GM12801 (cell line): ENCODE measurements at regions not wholly inside any gene's neighbourhood (a gene's known extent, or its start where the extent isn't known, plus 50 kb on each side); places are given as distances from the start of the nearest gene placed in this dataset.

Experiments used
- TF ChIP-seq, protein P1 (sequence below): IDR thresholded peaks from one replicate; pipeline ENCODE4 v1.5.1; 2011; ENCODE audit warnings: control low read depth; ENCODE audit not compliant: insufficient read length; ENCODE audit errors: extremely low read depth

DNA sequence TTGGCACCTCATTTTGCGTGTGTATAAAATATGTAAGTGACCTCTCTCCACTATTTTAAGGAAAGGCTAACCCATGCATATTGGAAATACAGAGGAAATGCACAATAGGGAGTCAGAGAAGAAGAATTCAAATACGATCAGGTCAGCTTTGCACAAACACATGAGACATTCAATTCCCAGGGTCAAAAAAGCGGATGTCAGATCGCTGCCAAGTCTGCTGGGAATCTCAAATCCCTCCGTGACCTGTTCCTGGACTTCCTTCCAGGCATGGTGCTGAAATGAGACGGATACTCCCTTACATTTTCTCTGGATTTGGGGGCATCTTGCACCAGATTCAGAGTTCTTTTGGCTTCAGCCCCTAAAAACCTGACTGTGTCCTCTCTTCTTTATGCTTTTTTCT is 91.9 kb upstream of the PRKCQ start:
- TF ChIP-seq, protein P1, sequence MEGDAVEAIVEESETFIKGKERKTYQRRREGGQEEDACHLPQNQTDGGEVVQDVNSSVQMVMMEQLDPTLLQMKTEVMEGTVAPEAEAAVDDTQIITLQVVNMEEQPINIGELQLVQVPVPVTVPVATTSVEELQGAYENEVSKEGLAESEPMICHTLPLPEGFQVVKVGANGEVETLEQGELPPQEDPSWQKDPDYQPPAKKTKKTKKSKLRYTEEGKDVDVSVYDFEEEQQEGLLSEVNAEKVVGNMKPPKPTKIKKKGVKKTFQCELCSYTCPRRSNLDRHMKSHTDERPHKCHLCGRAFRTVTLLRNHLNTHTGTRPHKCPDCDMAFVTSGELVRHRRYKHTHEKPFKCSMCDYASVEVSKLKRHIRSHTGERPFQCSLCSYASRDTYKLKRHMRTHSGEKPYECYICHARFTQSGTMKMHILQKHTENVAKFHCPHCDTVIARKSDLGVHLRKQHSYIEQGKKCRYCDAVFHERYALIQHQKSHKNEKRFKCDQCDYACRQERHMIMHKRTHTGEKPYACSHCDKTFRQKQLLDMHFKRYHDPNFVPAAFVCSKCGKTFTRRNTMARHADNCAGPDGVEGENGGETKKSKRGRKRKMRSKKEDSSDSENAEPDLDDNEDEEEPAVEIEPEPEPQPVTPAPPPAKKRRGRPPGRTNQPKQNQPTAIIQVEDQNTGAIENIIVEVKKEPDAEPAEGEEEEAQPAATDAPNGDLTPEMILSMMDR = no peak

DNA sequence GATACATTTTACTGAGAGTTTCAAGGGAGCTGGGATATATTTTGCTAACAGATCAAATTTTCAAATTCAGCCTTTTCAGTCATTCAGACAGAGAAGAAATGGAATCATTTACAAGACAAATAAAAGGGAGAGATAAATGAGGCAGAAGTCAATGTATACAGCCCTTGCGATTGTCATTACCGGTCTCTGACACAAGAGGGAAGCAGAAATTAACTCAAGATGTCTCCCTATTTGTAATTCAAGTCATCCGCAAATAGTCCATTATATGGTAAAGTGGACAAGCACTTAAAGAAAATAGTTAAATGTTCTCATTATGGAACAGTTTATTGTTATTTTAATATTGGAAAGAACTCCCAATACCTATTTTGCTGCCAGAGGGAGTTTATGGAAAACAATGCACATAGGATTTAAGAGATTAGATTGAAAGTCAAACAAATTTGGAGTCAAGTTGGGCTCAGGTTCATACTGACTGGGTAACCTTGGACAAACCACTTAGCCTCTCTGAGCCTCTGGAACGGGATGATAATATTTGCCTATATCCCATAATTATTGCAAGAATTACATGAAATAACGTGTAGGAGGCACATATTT is 89.3 kb upstream of the PRKCQ start:
- TF ChIP-seq, protein P1 = no peak

DNA sequence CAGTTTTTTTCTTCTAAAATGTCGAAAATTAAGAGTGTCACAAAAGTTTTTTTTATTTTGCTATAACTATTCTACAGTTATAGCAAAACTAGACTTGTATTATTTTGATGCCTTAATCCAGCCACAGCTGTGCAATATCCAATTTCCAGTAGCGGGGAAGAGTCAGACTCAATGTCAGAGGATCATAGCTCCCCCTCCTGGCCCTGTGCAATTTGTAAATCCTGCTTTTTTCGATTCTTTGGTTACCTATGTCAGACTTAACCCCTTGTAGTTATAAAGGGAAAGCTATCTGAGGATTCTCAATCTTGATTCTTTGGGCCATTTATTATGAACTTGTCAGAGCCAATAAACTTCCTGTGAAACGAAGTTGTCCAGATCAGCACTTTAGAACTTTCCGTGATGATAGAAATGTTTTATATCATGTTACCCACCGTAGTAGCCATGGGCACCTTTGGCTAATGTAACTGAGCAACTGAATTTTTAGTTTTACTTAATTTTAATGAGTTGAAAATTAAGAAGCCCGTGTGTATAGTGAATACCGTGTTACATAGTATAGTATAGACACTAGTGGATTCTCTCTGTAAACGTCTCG is 87.7 kb upstream of the PRKCQ start:
- TF ChIP-seq, protein P1 = no peak

DNA sequence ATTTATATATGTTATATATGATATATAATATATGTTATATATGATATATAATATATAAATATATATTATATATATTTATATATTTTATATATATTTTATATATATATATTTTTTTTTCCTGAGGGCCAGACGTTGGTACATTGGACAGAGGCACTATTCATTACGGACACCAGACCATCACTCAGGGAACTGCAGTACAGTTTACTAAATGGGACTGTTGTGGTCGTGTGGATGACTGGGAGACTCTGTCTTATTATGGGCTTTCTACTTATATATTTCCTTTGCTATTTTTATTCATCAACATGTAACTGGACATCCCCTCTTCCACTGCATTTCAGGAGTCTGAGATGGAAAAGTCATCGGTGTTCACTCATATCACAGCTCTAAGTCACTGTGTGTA is 87.1 kb upstream of the PRKCQ start:
- TF ChIP-seq, protein P1 = no peak

DNA sequence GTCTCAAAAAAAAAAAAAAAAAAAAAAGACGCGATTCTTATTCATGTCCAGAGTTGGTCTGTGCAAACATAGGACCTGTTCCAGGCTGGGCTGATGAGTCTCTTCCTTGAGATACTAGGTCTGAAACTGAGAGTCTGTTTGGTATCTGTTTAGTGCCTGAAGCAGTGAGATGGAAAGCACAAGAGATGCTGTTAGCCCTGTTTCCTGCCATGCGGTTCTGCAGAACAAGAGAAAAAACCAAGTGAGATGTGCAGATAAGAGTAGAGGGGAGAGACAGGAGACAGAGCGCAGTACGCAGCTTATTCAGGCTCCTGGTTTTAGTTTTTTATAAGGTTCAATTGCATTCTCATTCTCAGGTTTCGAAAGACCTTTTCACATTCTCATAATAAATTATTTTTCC is 85.8 kb upstream of the PRKCQ start:
- TF ChIP-seq, protein P1 = no peak

DNA sequence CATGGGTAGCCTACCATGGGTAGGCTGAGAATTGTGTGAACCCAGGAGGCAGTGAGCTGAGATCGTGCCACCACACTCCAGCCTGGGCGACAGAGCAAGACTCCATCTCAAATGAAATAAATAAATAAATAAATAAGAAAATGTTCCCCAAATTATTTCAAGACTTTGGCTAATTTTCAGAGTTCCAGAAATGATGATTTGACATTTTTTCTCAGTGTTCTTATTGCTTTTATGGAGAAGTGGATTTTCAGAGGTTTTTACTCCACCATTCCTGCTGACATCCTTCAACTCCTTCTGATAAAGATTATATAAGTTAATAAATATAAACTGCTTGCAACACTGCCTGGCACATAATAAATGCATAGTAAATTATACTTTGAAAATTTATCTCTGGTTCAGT is 80.4 kb upstream of the PRKCQ start:
- TF ChIP-seq, protein P1 = no peak

DNA sequence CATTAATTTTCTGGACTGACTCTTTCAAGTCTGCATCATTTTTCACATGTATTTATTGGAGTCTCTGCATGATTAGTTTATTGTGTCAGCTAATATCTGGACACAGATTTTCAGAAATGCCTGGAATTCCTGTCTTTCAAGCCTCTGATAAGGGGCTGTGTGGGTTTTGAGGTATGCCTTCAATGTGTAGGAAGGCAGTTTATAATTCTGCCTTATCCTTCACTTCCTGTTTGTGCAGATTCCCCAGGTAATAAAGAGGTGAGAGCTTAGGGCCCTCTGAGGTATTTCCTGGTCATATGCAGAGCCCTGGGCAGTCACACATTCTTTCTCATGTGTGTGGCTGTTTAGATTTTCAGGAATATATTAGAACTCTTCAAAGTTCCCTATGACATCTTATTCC is 79.4 kb upstream of the PRKCQ start:
- TF ChIP-seq, protein P1 = no peak

DNA sequence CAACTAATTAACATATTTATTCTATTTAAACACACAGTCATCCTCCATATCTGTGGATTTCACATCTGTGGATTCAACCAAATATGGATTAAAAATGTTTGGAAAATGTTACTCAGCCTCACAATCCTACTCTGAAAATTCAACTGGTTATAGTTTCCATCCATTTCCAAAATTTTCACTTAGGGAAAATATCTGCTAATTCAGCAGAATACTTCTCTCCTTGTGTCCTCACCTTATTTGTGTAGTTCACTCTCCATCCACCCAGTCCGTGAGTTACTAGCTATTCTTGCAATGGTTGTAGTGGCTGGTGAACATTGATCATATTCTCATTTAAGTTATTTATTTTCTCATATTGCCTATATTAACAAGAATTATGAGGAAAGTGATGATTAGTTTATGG is 77.6 kb upstream of the PRKCQ start:
- TF ChIP-seq, protein P1 = no peak
